ENCODE measurements at regions not wholly inside any gene's neighbourhood (a gene's known extent, or its start where the extent isn't known, plus 50 kb on each side); places are given as distances from the start of the nearest gene placed in this dataset.

DNA sequence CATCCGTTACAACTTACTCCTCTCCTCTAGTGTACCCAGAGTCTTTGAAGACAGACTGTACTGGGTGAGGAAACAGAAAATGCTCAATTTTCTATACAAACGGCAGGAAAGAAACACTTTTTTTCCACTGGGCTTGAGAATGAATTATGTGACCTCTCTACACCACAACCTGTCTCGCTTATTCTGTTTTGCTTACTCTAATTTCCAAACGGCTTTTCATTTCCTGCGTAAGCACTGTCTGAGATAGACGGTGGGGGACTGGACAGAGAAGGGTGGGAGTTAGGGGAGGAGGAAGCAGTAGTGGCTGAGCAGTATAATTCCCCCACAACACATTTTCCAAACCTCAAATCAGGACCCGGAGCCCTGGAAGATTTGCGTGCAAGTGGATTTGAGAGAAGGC lies 191.4 kb upstream of the SDK2 start:
- TF ChIP-seq, protein P1, sequence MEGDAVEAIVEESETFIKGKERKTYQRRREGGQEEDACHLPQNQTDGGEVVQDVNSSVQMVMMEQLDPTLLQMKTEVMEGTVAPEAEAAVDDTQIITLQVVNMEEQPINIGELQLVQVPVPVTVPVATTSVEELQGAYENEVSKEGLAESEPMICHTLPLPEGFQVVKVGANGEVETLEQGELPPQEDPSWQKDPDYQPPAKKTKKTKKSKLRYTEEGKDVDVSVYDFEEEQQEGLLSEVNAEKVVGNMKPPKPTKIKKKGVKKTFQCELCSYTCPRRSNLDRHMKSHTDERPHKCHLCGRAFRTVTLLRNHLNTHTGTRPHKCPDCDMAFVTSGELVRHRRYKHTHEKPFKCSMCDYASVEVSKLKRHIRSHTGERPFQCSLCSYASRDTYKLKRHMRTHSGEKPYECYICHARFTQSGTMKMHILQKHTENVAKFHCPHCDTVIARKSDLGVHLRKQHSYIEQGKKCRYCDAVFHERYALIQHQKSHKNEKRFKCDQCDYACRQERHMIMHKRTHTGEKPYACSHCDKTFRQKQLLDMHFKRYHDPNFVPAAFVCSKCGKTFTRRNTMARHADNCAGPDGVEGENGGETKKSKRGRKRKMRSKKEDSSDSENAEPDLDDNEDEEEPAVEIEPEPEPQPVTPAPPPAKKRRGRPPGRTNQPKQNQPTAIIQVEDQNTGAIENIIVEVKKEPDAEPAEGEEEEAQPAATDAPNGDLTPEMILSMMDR (IDR thresholded peaks at IDR 0.05), result no peak
- TF ChIP-seq SIN3A (IDR thresholded peaks at IDR 0.05; ENCODE audit: borderline replicate concordance, insufficient read depth, low read depth, low read length) (no peak), POLR2AphosphoS5 (IDR thresholded peaks at IDR 0.05; ENCODE audit: low read depth, low read length) (no peak), TCF7L2 (IDR thresholded peaks at IDR 0.05; ENCODE audit: low read depth, low read length) (no peak)
- TF ChIP-seq, protein P2, sequence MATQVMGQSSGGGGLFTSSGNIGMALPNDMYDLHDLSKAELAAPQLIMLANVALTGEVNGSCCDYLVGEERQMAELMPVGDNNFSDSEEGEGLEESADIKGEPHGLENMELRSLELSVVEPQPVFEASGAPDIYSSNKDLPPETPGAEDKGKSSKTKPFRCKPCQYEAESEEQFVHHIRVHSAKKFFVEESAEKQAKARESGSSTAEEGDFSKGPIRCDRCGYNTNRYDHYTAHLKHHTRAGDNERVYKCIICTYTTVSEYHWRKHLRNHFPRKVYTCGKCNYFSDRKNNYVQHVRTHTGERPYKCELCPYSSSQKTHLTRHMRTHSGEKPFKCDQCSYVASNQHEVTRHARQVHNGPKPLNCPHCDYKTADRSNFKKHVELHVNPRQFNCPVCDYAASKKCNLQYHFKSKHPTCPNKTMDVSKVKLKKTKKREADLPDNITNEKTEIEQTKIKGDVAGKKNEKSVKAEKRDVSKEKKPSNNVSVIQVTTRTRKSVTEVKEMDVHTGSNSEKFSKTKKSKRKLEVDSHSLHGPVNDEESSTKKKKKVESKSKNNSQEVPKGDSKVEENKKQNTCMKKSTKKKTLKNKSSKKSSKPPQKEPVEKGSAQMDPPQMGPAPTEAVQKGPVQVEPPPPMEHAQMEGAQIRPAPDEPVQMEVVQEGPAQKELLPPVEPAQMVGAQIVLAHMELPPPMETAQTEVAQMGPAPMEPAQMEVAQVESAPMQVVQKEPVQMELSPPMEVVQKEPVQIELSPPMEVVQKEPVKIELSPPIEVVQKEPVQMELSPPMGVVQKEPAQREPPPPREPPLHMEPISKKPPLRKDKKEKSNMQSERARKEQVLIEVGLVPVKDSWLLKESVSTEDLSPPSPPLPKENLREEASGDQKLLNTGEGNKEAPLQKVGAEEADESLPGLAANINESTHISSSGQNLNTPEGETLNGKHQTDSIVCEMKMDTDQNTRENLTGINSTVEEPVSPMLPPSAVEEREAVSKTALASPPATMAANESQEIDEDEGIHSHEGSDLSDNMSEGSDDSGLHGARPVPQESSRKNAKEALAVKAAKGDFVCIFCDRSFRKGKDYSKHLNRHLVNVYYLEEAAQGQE (IDR thresholded peaks at IDR 0.05; ENCODE audit: insufficient read depth in 1 of 2, low read depth in 2 of 2, low read length in 1 of 2), result no peak

All from Panc1 (cell line).